Pons (tissue), 1 donor: ENCODE measurements at regions not wholly inside any gene's neighbourhood (a gene's known extent, or its start where the extent isn't known, plus 50 kb on each side); places are given as distances from the start of the nearest gene placed in this dataset.

ENCODE experiments used
- DNase-seq: peaks from one replicate; pipeline ENCODE4 v3.0.0-alpha.2; 2016; ENCODE audit warnings: low spot score

GRCh38 chr3:43207628-43208085 lies 78.7 kb upstream of the SNRK start:
- no peak for DNase-seq

- no peak for DNase-seq
Observed at GRCh38 chr3:43206632-43207031, 79.7 kb upstream of the SNRK start.

GRCh38 chr3:43206105-43206504 lies 80.2 kb upstream of the SNRK start:
- DNase-seq: no peak

- no peak for DNase-seq
Observed at GRCh38 chr3:43203022-43203421, 83.3 kb upstream of the SNRK start.

- no peak for DNase-seq
Observed at GRCh38 chr3:43201581-43201980, 84.8 kb upstream of the SNRK start.

GRCh38 chr3:43199645-43200306 lies 86.6 kb upstream of the SNRK start:
- DNase-seq: no peak

GRCh38 chr3:43198791-43199644 lies 87.3 kb upstream of the SNRK start:
- DNase-seq: no peak

GRCh38 chr3:43198301-43198700 lies 88.0 kb upstream of the SNRK start:
- DNase-seq: no peak

GRCh38 chr3:43197181-43197580 lies 89.2 kb upstream of the SNRK start:
- no peak for DNase-seq

- no peak for DNase-seq
Observed at GRCh38 chr3:43196721-43197120, 89.6 kb upstream of the SNRK start.

- no peak for DNase-seq
Observed at GRCh38 chr3:43195115-43195498, 89.2 kb upstream of the POMGNT2 start.

GRCh38 chr3:43194490-43195114 lies 88.7 kb upstream of the POMGNT2 start:
- DNase-seq: no peak

- no peak for DNase-seq
Observed at GRCh38 chr3:43194069-43194468, 88.2 kb upstream of the POMGNT2 start.

GRCh38 chr3:43192028-43192427 lies 86.1 kb upstream of the POMGNT2 start:
- DNase-seq: no peak

- no peak for DNase-seq
Observed at GRCh38 chr3:43191116-43191515, 85.2 kb upstream of the POMGNT2 start.

- DNase-seq: no peak
Observed at GRCh38 chr3:43190670-43191069, 84.8 kb upstream of the POMGNT2 start.

- no peak for DNase-seq
Observed at GRCh38 chr3:43187836-43188479, 82.1 kb upstream of the POMGNT2 start.

GRCh38 chr3:43185983-43186314 lies 80.1 kb upstream of the POMGNT2 start:
- DNase-seq: no peak

- DNase-seq: no peak
Observed at GRCh38 chr3:43185274-43185982, 79.5 kb upstream of the POMGNT2 start.

GRCh38 chr3:43183456-43183855 lies 77.6 kb upstream of the POMGNT2 start:
- DNase-seq: no peak

- DNase-seq: no peak
Observed at GRCh38 chr3:43181202-43181821, 75.4 kb upstream of the POMGNT2 start.

- DNase-seq: no peak
Observed at GRCh38 chr3:43180694-43181093, 74.8 kb upstream of the POMGNT2 start.
